GM23248 (cell line): ENCODE measurements at regions not wholly inside any gene's neighbourhood (a gene's known extent, or its start where the extent isn't known, plus 50 kb on each side); places are given as distances from the start of the nearest gene placed in this dataset.
A peak's percentile ranks its signal among the peaks of the same experiment; 100 is the strongest.
"Not testable (repeated sequence)": the region's sequence is repeated elsewhere in the genome, so short reads cannot be mapped to it uniquely, and the experiment has no call there.

Source experiments
- DNase-seq: peaks from one replicate; pipeline ENCODE4 v3.0.0-alpha.2; 2015
- H2AFZ ChIP-seq: fragments of 200-600 bp; sonication (generic); 2 replicates; pipeline ENCODE4 v1.6.1; 2016; ENCODE audit warnings: antibody characterized with exemption
- H3F3A ChIP-seq: fragments of 200-600 bp; sonication (generic); 2 replicates; pipeline ENCODE4 v1.6.1; 2016; ENCODE audit warnings: mild to moderate bottlenecking, antibody characterized with exemption, mixed run types; ENCODE audit not compliant: insufficient read depth
- H3K27ac ChIP-seq: fragments of 200-600 bp; sonication (generic); 2 replicates; pipeline ENCODE4 v1.5.1; 2016; ENCODE audit warnings: mild to moderate bottlenecking
- H3K27me3 ChIP-seq: fragments of 200-600 bp; sonication (generic); replicated peaks from 2 replicates; pipeline ENCODE4 v1.6.1; 2016; ENCODE audit warnings: mild to moderate bottlenecking; ENCODE audit not compliant: insufficient read depth
- H3K36me3 ChIP-seq: fragments of 200-600 bp; sonication (generic); 2 replicates; pipeline ENCODE4 v1.6.1; 2016; ENCODE audit warnings: low read depth, mild to moderate bottlenecking
- H3K4me1 ChIP-seq: fragments of 200-600 bp; sonication (generic); 2 replicates; pipeline ENCODE4 v1.6.1; 2016; ENCODE audit warnings: mild to moderate bottlenecking; ENCODE audit not compliant: insufficient read depth
- H3K4me2 ChIP-seq: fragments of 200-600 bp; sonication (generic); one replicate; pipeline ENCODE4 v1.6.1; 2016; ENCODE audit warnings: mild to moderate bottlenecking; ENCODE audit not compliant: unreplicated experiment
- H3K4me3 ChIP-seq: fragments of 200-600 bp; sonication (generic); 2 replicates; pipeline ENCODE4 v1.5.1; 2016; ENCODE audit warnings: mild to moderate bottlenecking
- H3K79me2 ChIP-seq: fragments of 200-600 bp; sonication (generic); 2 replicates; pipeline ENCODE4 v1.6.1; 2016; ENCODE audit warnings: mild to moderate bottlenecking; ENCODE audit not compliant: insufficient read depth
- H3K9ac ChIP-seq: fragments of 200-600 bp; sonication (generic); 2 replicates; pipeline ENCODE4 v1.6.1; 2016; ENCODE audit warnings: mild to moderate bottlenecking
- H3K9me2 ChIP-seq: fragments of 200-600 bp; sonication (generic); 2 replicates; pipeline ENCODE4 v1.6.1; 2016; ENCODE audit warnings: mixed run types, mild to moderate bottlenecking, moderate library complexity; ENCODE audit not compliant: insufficient read depth
- H3K9me3 ChIP-seq: fragments of 200-600 bp; sonication (generic); one replicate; pipeline ENCODE4 v1.6.1; 2017; ENCODE audit warnings: low read depth
- H4K20me1 ChIP-seq: fragments of 200-600 bp; sonication (generic); 2 replicates; pipeline ENCODE4 v1.6.0; 2016; ENCODE audit not compliant: insufficient read depth
- EZH2 ChIP-seq: fragments of 200-600 bp; sonication (generic); IDR thresholded peaks from 2 replicates; pipeline ENCODE4 v1.6.1; 2018; ENCODE audit warnings: antibody characterized with exemption, mild to moderate bottlenecking; ENCODE audit not compliant: insufficient read depth, poor library complexity, severe bottlenecking
- EZH2phosphoT487 ChIP-seq: fragments of 200-600 bp; sonication (generic); IDR thresholded peaks from 2 replicates; pipeline ENCODE4 v1.6.1; 2018; ENCODE audit warnings: antibody characterized with exemption, moderate library complexity, mild to moderate bottlenecking, low read depth; ENCODE audit not compliant: insufficient read depth
- WGBS, 2 experiments: methylation state at CpG; one replicate each; pipeline ENCODE4 v1.1.6; 2015 to 2017; ENCODE audit warnings: low lambda C conversion rate in 2 of 2, low coverage in 1 of 2; ENCODE audit errors: missing lambda C conversion rate in 2 of 2; 5-methylcytosine and 5-hydroxymethylcytosine counted together
- in situ Hi-C: fragments of 300-500 bp; cut with MboI; formaldehyde crosslinking; loops from 2 replicates; pipeline ENCODE4 v1.15.0; 2020

DNA sequence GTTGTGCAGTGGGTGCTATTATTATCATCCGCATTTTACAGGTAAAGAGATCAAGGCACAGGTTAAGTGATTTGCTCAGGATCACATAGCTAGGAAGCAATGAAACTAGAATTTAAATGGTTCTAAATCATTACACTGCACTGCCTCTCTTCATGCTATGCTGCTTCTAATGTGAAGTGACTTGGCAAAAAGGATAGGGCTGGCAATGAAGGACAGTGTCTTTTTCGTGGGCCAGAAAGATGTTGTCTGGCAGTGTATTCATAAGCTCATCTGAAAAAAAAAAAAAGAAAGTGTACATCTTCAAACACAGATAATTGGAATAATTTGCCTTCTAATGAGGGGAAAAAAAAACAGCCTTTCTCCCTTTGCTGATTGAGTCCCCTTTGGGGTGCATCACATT, 132.2 kb upstream of the FUNDC1 start:
- Histone ChIP-seq H3K27ac (peak overlapping the region; percentile 29), H3K27me3 (no peaks in the 10 kb centered on the region), H3K9me3 (no peaks in the 10 kb centered on the region), H4K20me1 (no peaks in the 10 kb centered on the region), H3K4me2 (peak overlapping the region; percentile 32), H3K4me3 (peak overlapping the region; percentile 13; the same call in 1 of the 2 replicates), H3K36me3 (no peaks in the 10 kb centered on the region), H3K9me2 (no peaks in the 10 kb centered on the region), H2AFZ (peak overlapping the region; percentile 26; the same call in 1 of the 2 replicates), H3F3A (no peaks in the 10 kb centered on the region), H3K9ac (peak overlapping the region; percentile 20; the same call in 1 of the 2 replicates), H3K79me2 (no peaks in the 10 kb centered on the region), H3K4me1 (0 out of 2 replicates have a peak, but pooled peaks cover 4% of the 10 kb centered on the region)
- DNase-seq: no peak
- WGBS, 2 experiments: 45 to 48% methylated on average over 2 of the region's 2 CpGs
- TF ChIP-seq EZH2phosphoT487 (no peak), EZH2 (no peak)
- in situ Hi-C loops: no loop called here

- no peak overlapping the region for H3K27ac ChIP-seq
- in situ Hi-C loops: no loop called here
- H3K9me2 ChIP-seq: no peaks in the 10 kb centered on the region
- no peak overlapping the region for H3K4me2 ChIP-seq
- no peaks in the 10 kb centered on the region for H3K27me3 ChIP-seq
- no peaks in the 10 kb centered on the region for H4K20me1 ChIP-seq
- 0 out of 2 replicates have a peak, but pooled peaks cover under 1% of the 10 kb centered on the region for H3K4me1 ChIP-seq
- H3K4me3 ChIP-seq: no peak overlapping the region
- 24 to 31% methylated on average over 1 of the region's 1 CpG for WGBS, 2 experiments
- peak; percentile 42 for DNase-seq
- H2AFZ ChIP-seq: no peak overlapping the region
- H3K9me3 ChIP-seq: no peaks in the 10 kb centered on the region
- no peak overlapping the region for H3K9ac ChIP-seq
- TF ChIP-seq EZH2 (no peak), EZH2phosphoT487 (no peak)
- no peaks in the 10 kb centered on the region for H3K36me3 ChIP-seq
- no peaks in the 10 kb centered on the region for H3F3A ChIP-seq
- no peaks in the 10 kb centered on the region for H3K79me2 ChIP-seq
Observed at GRCh38 chrX:44669626-44670025, 127.0 kb upstream of the FUNDC1 start.

GRCh38 chrX:44667771-44668170, 125.1 kb upstream of the FUNDC1 start:
- no peak overlapping the region for H3K27ac ChIP-seq
- in situ Hi-C loops: no loop called here
- H3K79me2 ChIP-seq: no peaks in the 10 kb centered on the region
- no peaks in the 10 kb centered on the region for H3F3A ChIP-seq
- no peaks in the 10 kb centered on the region for H3K9me3 ChIP-seq
- no peak for DNase-seq
- no peaks in the 10 kb centered on the region for H3K27me3 ChIP-seq
- H3K4me2 ChIP-seq: no peak overlapping the region
- H3K4me3 ChIP-seq: no peak overlapping the region
- no peaks in the 10 kb centered on the region for H4K20me1 ChIP-seq
- no peaks in the 10 kb centered on the region for H3K4me1 ChIP-seq
- no peak overlapping the region for H2AFZ ChIP-seq
- no peaks in the 10 kb centered on the region for H3K9me2 ChIP-seq
- no peaks in the 10 kb centered on the region for H3K36me3 ChIP-seq
- H3K9ac ChIP-seq: no peak overlapping the region
- TF ChIP-seq EZH2: no peak
- TF ChIP-seq EZH2phosphoT487: no peak
- 75 to 76% methylated on average over 3 of the region's 3 CpGs for WGBS, 2 experiments

- DNase-seq, H3K27me3 ChIP-seq, H3K9ac ChIP-seq, H3K79me2 ChIP-seq, H3K27ac ChIP-seq, H3F3A ChIP-seq, H3K4me2 ChIP-seq, H3K4me1 ChIP-seq, H4K20me1 ChIP-seq, H3K36me3 ChIP-seq, H3K4me3 ChIP-seq, H3K9me2 ChIP-seq, in situ Hi-C loops, H3K9me3 ChIP-seq, H2AFZ ChIP-seq: not testable (repeated sequence)
- WGBS, 2 experiments: 88 to 95% methylated on average over 3 to 5 of the region's 5 CpGs
Observed at GRCh38 chrX:44657718-44658246, 115.1 kb upstream of the FUNDC1 start.

- 8 to 14% methylated on average over 1 to 2 of the region's 2 CpGs for WGBS, 2 experiments
- no peak for DNase-seq
- TF ChIP-seq EZH2phosphoT487 (no peak), EZH2 (no peak)
Observed at GRCh38 chrX:44651358-44651757, 108.7 kb upstream of the FUNDC1 start.

More at GRCh38 chrX:44651358-44651757, 108.7 kb upstream of the FUNDC1 start:
- H2AFZ ChIP-seq: no peak overlapping the region
- no peaks in the 10 kb centered on the region for H3K4me1 ChIP-seq
- no peak overlapping the region for H3K27ac ChIP-seq
- H3K9me3 ChIP-seq: no peaks in the 10 kb centered on the region
- H3F3A ChIP-seq: no peaks in the 10 kb centered on the region
- no peaks in the 10 kb centered on the region for H3K79me2 ChIP-seq
- no peaks in the 10 kb centered on the region for H4K20me1 ChIP-seq
- in situ Hi-C loops: no loop called here
- H3K9me2 ChIP-seq: no peaks in the 10 kb centered on the region
- no peaks in the 10 kb centered on the region for H3K27me3 ChIP-seq
- no peaks in the 10 kb centered on the region for H3K36me3 ChIP-seq
- no peak overlapping the region for H3K4me3 ChIP-seq
- no peak overlapping the region for H3K9ac ChIP-seq
- H3K4me2 ChIP-seq: no peak overlapping the region
